Retina (tissue), 1 donor: ENCODE measurements at regions not wholly inside any gene's neighbourhood (a gene's known extent, or its start where the extent isn't known, plus 50 kb on each side); places are given as distances from the start of the nearest gene placed in this dataset.
A peak's percentile ranks its signal among the peaks of the same experiment; 100 is the strongest.
"Not testable (repeated sequence)": the region's sequence is repeated elsewhere in the genome, so short reads cannot be mapped to it uniquely, and the experiment has no call there.

Experiments used
- DNase-seq: peaks from one replicate; pipeline ENCODE4 v3.0.0-alpha.2; 2016

- no peak for DNase-seq
Measured at GRCh38 chr14:28294834-28295440, 471.6 kb upstream of the FOXG1 start.

- DNase-seq: no peak
Measured at GRCh38 chr14:28297559-28297958, 469.0 kb upstream of the FOXG1 start.

- DNase-seq: no peak
Measured at GRCh38 chr14:28298156-28298555, 468.4 kb upstream of the FOXG1 start.

DNA sequence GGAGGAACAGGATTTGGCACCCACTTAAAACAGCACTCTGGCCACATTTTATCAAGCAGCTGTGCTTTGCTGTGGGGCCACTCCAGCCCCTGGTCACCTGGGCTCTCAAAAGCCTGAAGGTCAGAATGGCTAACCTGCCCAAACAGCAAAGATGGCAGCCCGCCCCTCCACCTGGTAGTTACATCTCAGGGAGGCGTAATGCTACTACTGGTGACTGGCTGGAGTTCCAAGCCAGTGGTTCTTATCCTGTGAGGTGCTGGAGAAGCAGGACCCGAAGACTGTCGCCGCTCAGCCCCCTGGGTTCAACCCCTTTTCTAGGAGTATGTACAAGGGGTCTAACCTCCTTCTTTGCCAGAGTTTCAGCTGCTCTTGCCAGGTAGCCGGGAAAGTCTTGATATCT is 467.4 kb upstream of the FOXG1 start:
- DNase-seq: no peak

- DNase-seq: no peak
Measured at GRCh38 chr14:28300356-28300755, 466.2 kb upstream of the FOXG1 start.

DNA sequence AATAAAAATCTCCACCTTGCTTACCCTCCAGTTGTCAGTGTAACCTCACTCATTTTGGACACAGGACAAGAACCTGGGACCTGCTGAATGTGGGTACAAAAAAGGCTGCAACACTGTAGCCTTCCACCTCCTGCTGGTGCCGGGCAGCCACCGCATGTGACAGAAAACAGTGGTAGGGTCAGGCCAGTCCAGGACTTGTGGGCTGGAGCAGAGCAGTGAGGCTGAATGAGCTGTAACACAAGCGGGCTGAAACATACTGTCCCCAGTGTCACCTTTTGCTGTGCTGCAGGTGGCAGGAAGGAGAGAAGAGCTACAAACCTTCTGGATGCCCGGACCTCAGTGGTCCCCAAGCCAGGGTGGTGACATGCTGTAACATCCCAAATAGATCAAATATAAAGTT is 465.4 kb upstream of the FOXG1 start:
- DNase-seq: no peak

GRCh38 chr14:28303248-28303647 is 463.3 kb upstream of the FOXG1 start:
- no peak for DNase-seq

DNA sequence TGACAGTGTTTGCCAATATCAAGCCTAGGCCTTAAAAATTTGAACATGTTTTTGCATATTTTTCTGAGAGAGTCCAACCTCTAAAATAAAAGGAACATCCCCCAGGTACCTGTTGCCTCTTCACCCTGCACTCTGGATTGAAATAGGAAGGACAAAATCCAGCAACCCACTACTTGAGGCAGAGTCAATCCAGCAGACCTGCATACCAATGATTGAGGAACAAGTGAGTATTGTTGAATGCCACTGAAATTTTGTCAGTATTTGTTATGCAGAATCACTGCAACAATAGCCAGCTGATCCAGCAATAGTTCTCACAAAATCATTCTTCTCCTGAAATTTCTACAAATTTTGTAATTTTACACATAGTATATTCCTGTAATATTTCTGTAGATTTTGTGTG is 460.6 kb upstream of the FOXG1 start:
- no peak for DNase-seq

- DNase-seq: no peak
Measured at GRCh38 chr14:28307506-28307905, 459.1 kb upstream of the FOXG1 start.

DNA sequence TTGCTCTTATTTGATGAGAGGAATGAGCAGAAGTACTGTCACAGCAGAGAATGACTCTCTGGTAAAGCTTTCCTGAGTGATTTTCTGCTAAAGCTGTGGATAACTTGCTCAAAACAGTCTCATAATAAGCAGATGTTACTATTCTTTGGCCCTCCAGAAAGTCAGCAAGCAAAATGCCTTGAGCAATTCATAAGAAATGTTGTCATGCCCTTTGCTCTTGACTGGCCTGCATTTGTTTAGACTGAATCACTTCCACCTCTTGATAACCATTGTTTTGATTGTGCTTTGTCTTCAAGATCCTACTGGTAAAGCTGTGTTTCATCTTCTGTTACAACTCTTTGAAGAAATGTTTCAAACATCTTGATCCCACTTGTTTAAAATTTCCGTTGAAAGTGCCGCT is 457.9 kb upstream of the FOXG1 start:
- no peak for DNase-seq

DNA sequence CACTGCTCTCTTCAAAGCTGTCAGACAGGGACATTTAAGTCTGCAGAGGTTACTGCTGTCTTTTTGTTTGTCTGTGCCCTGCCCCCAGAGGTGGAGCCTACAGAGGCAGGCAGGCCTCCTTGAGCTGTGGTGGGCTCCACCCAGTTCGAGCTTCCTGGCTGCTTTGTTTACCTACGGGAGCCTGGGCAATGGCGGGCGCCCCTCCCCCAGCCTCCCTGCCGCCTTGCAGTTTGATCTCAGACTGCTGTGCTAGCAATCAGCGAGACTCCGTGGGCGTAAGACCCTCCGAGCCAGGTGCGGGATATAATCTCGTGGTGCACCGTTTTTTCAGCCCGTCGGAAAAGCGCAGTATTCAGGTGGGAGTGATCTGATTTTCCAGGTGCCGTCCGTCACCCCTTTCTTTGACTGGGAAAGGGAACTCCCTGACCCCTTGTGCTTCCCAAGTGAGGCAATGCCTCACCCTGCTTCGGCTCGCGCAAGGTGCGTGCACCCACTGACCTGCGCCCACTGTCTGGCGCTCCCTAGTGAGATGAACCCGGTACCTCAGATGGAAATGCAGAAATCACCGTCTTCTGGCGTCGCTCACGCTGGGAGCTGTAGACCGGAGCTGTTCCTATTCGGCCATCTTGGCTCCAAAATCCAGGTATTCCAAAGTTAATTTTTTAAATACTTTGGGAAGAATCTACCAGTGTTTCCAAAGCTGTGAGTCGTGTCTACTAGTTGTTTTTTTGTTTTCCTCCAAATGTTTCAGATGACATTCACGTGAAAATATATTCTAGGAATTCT is 448.5 kb upstream of the FOXG1 start:
- DNase-seq: not testable (repeated sequence)

DNA sequence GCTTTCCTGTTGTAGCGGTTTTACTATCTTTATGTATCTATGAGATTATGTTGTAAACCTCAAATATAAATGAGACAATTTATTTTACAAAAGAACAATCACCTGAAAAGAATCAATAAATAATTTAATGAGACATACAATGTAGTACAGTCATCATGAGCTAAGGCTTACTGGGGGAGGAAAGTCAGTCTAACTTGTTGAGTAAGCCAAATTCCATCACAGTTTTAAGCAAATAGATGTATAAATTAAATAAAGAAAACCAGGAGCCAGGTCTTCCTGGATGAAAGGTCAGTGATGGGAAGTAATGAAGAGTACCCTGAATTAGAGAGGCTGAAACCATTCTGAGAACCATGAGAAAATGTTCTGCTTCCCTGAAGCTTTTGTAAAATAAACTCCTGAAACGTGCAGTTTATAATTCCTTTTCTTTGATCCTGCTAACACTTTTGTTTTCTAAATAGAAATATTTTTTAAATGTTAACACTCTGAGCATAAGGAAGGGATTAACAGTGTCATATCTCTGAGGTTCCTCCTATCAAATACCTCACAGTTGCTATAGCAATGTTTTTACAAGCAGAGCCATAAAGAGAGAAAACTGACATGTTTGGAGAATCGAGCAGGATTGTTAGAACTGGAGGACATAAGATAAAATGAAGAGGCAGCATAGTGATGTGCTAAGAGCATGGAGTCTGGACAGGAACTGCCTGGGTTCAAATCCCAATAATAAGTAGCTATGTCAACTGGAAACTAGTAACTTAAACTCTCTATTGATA is 444.9 kb upstream of the FOXG1 start:
- no peak for DNase-seq

- no peak for DNase-seq
Measured at GRCh38 chr14:28323366-28323765, 443.2 kb upstream of the FOXG1 start.

GRCh38 chr14:28323951-28324741 is 442.4 kb upstream of the FOXG1 start:
- no peak for DNase-seq

- peak; percentile 23 for DNase-seq
Measured at GRCh38 chr14:28340816-28341215, 425.8 kb upstream of the FOXG1 start.

- DNase-seq: no peak
Measured at GRCh38 chr14:28344381-28344780, 422.2 kb upstream of the FOXG1 start.

DNA sequence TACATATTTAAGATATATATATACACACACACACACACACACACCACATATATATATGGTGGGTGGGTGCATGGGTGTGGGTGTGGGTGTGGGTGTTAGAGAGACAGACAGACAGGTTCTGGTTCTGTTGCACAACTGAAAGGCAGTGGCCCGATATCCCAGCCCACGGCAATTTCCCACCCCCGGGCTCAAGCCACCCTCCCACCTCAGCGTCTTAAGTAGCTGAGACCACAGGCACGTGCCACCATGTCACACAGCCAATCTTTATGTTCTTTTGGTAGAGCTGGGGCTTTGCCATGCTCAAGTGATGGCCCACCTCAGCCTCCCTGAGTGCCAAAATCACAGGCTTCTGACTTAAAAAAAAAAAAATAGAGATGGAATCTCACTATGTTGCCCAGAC is 417.8 kb upstream of the FOXG1 start:
- DNase-seq: no peak

DNA sequence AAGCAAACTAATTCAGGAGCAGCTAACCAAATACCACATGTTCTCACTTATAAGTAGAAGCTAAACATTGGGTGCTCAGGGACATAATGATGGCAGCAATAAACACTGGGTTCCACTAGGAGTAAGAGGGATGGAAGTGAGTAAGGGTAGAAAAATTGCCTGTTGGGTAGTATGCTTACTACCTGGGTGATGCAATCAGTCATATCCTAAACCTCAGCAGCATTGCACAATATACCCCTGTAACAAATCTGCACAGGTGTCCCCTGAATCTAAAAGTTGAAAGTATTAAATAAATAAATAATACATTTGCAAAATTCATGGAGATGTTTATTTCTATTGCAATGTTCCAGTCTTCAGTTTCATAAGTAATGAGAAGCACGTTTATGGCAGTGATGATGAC is 409.8 kb upstream of the FOXG1 start:
- no peak for DNase-seq

DNA sequence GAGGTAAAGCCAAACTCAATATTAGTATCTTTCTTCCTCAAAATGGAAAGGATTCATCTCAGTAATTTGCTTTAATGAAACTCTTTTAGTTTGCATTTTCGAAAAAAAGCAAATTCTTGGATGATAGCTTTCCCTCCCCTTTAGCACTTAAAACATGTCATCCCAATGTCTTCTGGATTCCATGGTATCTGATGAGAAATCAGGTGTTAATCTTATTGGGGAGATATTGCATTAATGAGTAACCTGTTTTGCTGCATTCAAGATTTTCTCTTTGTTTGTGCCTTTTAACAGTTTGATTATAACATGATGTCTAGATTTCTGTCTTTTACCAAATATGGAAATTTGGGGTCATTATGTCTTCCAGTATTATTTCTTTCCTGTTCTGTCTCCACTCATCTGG is 405.1 kb upstream of the FOXG1 start:
- no peak for DNase-seq

- DNase-seq: no peak
Measured at GRCh38 chr14:28365510-28365909, 401.1 kb upstream of the FOXG1 start.

GRCh38 chr14:28373721-28374120 is 392.9 kb upstream of the FOXG1 start:
- no peak for DNase-seq

- DNase-seq: no peak
Measured at GRCh38 chr14:28375295-28375694, 391.3 kb upstream of the FOXG1 start.

DNA sequence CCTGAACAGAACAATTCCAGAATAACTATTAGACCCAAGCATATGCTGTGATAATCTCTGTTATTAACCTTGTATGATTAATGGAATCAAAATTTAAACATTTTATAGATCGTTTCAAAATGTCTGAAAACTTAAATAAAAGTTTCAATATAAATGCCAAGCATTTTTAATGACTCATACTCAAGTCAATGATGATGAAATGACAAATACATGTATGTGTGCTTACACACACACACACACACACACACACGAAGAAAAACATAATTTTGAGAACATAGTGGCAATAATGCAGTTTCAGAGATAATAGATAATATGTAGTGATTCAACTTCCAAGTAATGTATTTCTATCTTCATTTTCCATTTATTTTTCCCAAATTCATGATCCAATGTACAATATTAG is 384.9 kb upstream of the FOXG1 start:
- no peak for DNase-seq
